T-helper 2 cell (primary cell): ENCODE measurements at regions not wholly inside any gene's neighbourhood (a gene's known extent, or its start where the extent isn't known, plus 50 kb on each side); places are given as distances from the start of the nearest gene placed in this dataset.
A peak's percentile ranks its signal among the peaks of the same experiment; 100 is the strongest.
"Not testable (repeated sequence)": the region's sequence is repeated elsewhere in the genome, so short reads cannot be mapped to it uniquely, and the experiment has no call there.

ENCODE experiments used
- DNase-seq, 5 experiments: peaks; one replicate each; pipeline versions ENCODE4 v3.0.0 to v3.0.0-alpha.2; 2012 to 2022

GRCh38 chr21:22795644-22796043 is 1797.4 kb downstream of the NCAM2 start:
- DNase-seq, result no peak

- DNase-seq, result peak in 1 of 5 experiments; percentile 0
Measured at GRCh38 chr21:22796147-22796546, 1797.9 kb downstream of the NCAM2 start.

GRCh38 chr21:22804151-22804550 is 1805.9 kb downstream of the NCAM2 start:
- DNase-seq, result no peak

GRCh38 chr21:22806278-22806677 is 1808.1 kb downstream of the NCAM2 start:
- no peak for DNase-seq

GRCh38 chr21:22813201-22813600 is 1815.0 kb downstream of the NCAM2 start:
- no peak for DNase-seq

- DNase-seq, result not testable (repeated sequence)
Measured at GRCh38 chr21:22818681-22819485, 1820.7 kb downstream of the NCAM2 start.

GRCh38 chr21:22827422-22827821 is 1829.2 kb downstream of the NCAM2 start:
- no peak for DNase-seq

- no peak for DNase-seq
Measured at GRCh38 chr21:22842875-22843274, 1844.7 kb downstream of the NCAM2 start.

GRCh38 chr21:22855581-22855980 is 1857.4 kb downstream of the NCAM2 start:
- DNase-seq, result no peak

GRCh38 chr21:22871692-22872091 is 1873.5 kb downstream of the NCAM2 start:
- DNase-seq, result no peak

- DNase-seq, result no peak
Measured at GRCh38 chr21:22880573-22880972, 1882.4 kb downstream of the NCAM2 start.

- no peak for DNase-seq
Measured at GRCh38 chr21:22881131-22881530, 1882.9 kb downstream of the NCAM2 start.

- DNase-seq, result no peak
Measured at GRCh38 chr21:22885079-22885478, 1886.9 kb downstream of the NCAM2 start.

- no peak for DNase-seq
Measured at GRCh38 chr21:22885614-22886013, 1887.4 kb downstream of the NCAM2 start.

GRCh38 chr21:22889445-22889844 is 1891.2 kb downstream of the NCAM2 start:
- DNase-seq, result no peak

GRCh38 chr21:22890656-22891055 is 1892.4 kb downstream of the NCAM2 start:
- DNase-seq, result no peak

GRCh38 chr21:22892028-22892427 is 1893.8 kb downstream of the NCAM2 start:
- DNase-seq, result no peak

- DNase-seq, result no peak
Measured at GRCh38 chr21:22892740-22893139, 1894.5 kb downstream of the NCAM2 start.

- DNase-seq, result no peak
Measured at GRCh38 chr21:22898051-22898665, 1899.9 kb downstream of the NCAM2 start.

GRCh38 chr21:22900490-22900889 is 1902.3 kb downstream of the NCAM2 start:
- DNase-seq, result no peak

GRCh38 chr21:22903851-22904250 is 1905.6 kb downstream of the NCAM2 start:
- no peak for DNase-seq

GRCh38 chr21:22904385-22904784 is 1906.2 kb downstream of the NCAM2 start:
- no peak for DNase-seq

- DNase-seq, result no peak
Measured at GRCh38 chr21:22925032-22925431, 1926.8 kb downstream of the NCAM2 start.

GRCh38 chr21:22927469-22927868 is 1929.3 kb downstream of the NCAM2 start:
- DNase-seq, result no peak
